ENCODE measurements at regions not wholly inside any gene's neighbourhood (a gene's known extent, or its start where the extent isn't known, plus 50 kb on each side); places are given as distances from the start of the nearest gene placed in this dataset.
A peak's percentile ranks its signal among the peaks of the same experiment; 100 is the strongest.

- Histone ChIP-seq H3K36me3 (no peaks in the 10 kb centered on the region), H3K4me3 (no peak overlapping the region), H3K27me3 (no peaks in the 10 kb centered on the region), H3K27ac (no peak overlapping the region), H3K4me1 (no peaks in the 10 kb centered on the region), H3K9me3 (no peaks in the 10 kb centered on the region)
- no peak for TF ChIP-seq CTCF (IDR thresholded peaks at IDR 0.05)
- DNase-seq (ENCODE audit: low spot score) = no peak
Observed at GRCh38 chr11:112336356-112336886, 75.8 kb upstream of the PLET1 start.

GRCh38 chr11:112339566-112339965 is 78.9 kb upstream of the PLET1 start:
- DNase-seq (ENCODE audit: low spot score) = peak; percentile 18
- Histone ChIP-seq H3K9me3 (no peaks in the 10 kb centered on the region), H3K36me3 (no peaks in the 10 kb centered on the region), H3K27me3 (no peaks in the 10 kb centered on the region), H3K4me1 (no peaks in the 10 kb centered on the region), H3K27ac (no peak overlapping the region), H3K4me3 (no peak overlapping the region)
- TF ChIP-seq CTCF (IDR thresholded peaks at IDR 0.05) = no peak

GRCh38 chr11:112343368-112344039 is 82.8 kb upstream of the PLET1 start:
- no peak overlapping the region for H3K27ac ChIP-seq
- no peak for TF ChIP-seq CTCF (IDR thresholded peaks at IDR 0.05)

GRCh38 chr11:112344040-112344413 is 83.4 kb upstream of the PLET1 start:
- Histone ChIP-seq H3K9me3 (no peaks in the 10 kb centered on the region), H3K27me3 (no peaks in the 10 kb centered on the region), H3K4me3 (no peak overlapping the region), H3K36me3 (no peaks in the 10 kb centered on the region), H3K27ac (no peak overlapping the region), H3K4me1 (no peaks in the 10 kb centered on the region)
- no peak for DNase-seq (ENCODE audit: low spot score)
- TF ChIP-seq CTCF (IDR thresholded peaks at IDR 0.05) = no peak

More at GRCh38 chr11:112343368-112344039, 82.8 kb upstream of the PLET1 start:
- DNase-seq (ENCODE audit: low spot score) = no peak
- Histone ChIP-seq H3K9me3 (no peaks in the 10 kb centered on the region), H3K4me1 (no peaks in the 10 kb centered on the region), H3K4me3 (no peak overlapping the region), H3K36me3 (no peaks in the 10 kb centered on the region), H3K27me3 (no peaks in the 10 kb centered on the region)

GRCh38 chr11:112345166-112345565 is 84.5 kb upstream of the PLET1 start:
- Histone ChIP-seq H3K27me3 (no peaks in the 10 kb centered on the region), H3K9me3 (no peaks in the 10 kb centered on the region), H3K4me3 (no peak overlapping the region), H3K36me3 (no peaks in the 10 kb centered on the region), H3K27ac (no peak overlapping the region), H3K4me1 (no peaks in the 10 kb centered on the region)
- no peak for DNase-seq (ENCODE audit: low spot score)
- TF ChIP-seq CTCF (IDR thresholded peaks at IDR 0.05) = no peak

- Histone ChIP-seq H3K27me3 (no peaks in the 10 kb centered on the region), H3K27ac (no peak overlapping the region), H3K4me1 (no peaks in the 10 kb centered on the region), H3K4me3 (no peak overlapping the region), H3K36me3 (no peaks in the 10 kb centered on the region), H3K9me3 (no peaks in the 10 kb centered on the region)
- no peak for DNase-seq (ENCODE audit: low spot score)
- no peak for TF ChIP-seq CTCF (IDR thresholded peaks at IDR 0.05)
Observed at GRCh38 chr11:112345706-112346105, 85.0 kb upstream of the PLET1 start.
